ENCODE measurements at regions not wholly inside any gene's neighbourhood (a gene's known extent, or its start where the extent isn't known, plus 50 kb on each side); places are given as distances from the start of the nearest gene placed in this dataset.

GRCh38 chr9:115400796-115401195 is 282.8 kb upstream of the TNC start:
- H3K9me1 ChIP-seq (ENCODE audit: control insufficient read depth, extremely low read depth, insufficient read depth, low read length): no peaks in the 10 kb centered on the region
- H3K79me2 ChIP-seq (ENCODE audit: control insufficient read depth, insufficient read depth, low read length): no peaks in the 10 kb centered on the region
- dilution Hi-C loops (cut with MboI; ENCODE audit: extremely low pct_ligation_motif_present, low sequenced_read_pairs): no loop called here
- no peak overlapping the region for H3K27ac ChIP-seq (ENCODE audit: control insufficient read depth, insufficient read depth, low read length)
- no peak overlapping the region for H2AFZ ChIP-seq (ENCODE audit: control insufficient read depth, low read length)
- TF ChIP-seq EZH2 (IDR thresholded peaks at IDR 0.05; ENCODE audit: low read length): no peak
- no peak for TF ChIP-seq CTCF (optimal IDR thresholded peaks at IDR 0.05 in 1 of 3, IDR thresholded peaks at IDR 0.05 in 1 of 3, conservative IDR thresholded peaks at IDR 0.05 in 1 of 3; ENCODE audit: extremely low read depth in 1 of 3, insufficient read depth in 2 of 3, low read length in 3 of 3)
- FAIRE-seq (no peak), DNase-seq (ENCODE audit: low read depth, low spot score) (no peak)
- H3K9ac ChIP-seq (ENCODE audit: control insufficient read depth, extremely low read depth, insufficient read depth, low read length): no peak overlapping the region
- no peak overlapping the region for H3K4me2 ChIP-seq (ENCODE audit: control insufficient read depth, extremely low read depth, insufficient read depth, low read depth, low read length)
- no peaks in the 10 kb centered on the region for H3K27me3 ChIP-seq (ENCODE audit: control insufficient read depth, extremely low read depth, insufficient read depth, low read length)
- no peaks in the 10 kb centered on the region for H3K9me3 ChIP-seq (ENCODE audit: control insufficient read depth, low read depth, low read length)
- H3K4me3 ChIP-seq (ENCODE audit: control insufficient read depth in 2 of 3, extremely low read depth in 1 of 3, insufficient read depth in 2 of 3, low read depth in 1 of 3, low read length in 3 of 3): no peak overlapping the region
- peaks cover 6% of the 10 kb centered on the region for H3K4me1 ChIP-seq (ENCODE audit: control insufficient read depth, extremely low read depth, insufficient read depth, low read length)
- no peaks in the 10 kb centered on the region for H4K20me1 ChIP-seq (ENCODE audit: control insufficient read depth, extremely low read depth, insufficient read depth, low read length)
- no peaks in the 10 kb centered on the region for H3K36me3 ChIP-seq (ENCODE audit: control insufficient read depth in 2 of 2, extremely low read depth in 1 of 2, insufficient read depth in 2 of 2, low read length in 2 of 2)

- DNase-seq (ENCODE audit: low read depth, low spot score) (no peak), FAIRE-seq (peak; percentile 13)
- H3K79me2 ChIP-seq (ENCODE audit: control insufficient read depth, insufficient read depth, low read length): no peaks in the 10 kb centered on the region
- no peaks in the 10 kb centered on the region for H3K36me3 ChIP-seq (ENCODE audit: control insufficient read depth in 2 of 2, extremely low read depth in 1 of 2, insufficient read depth in 2 of 2, low read length in 2 of 2)
- dilution Hi-C loops (cut with MboI; ENCODE audit: extremely low pct_ligation_motif_present, low sequenced_read_pairs): no loop called here
- no peaks in the 10 kb centered on the region for H3K9me3 ChIP-seq (ENCODE audit: control insufficient read depth, low read depth, low read length)
- H3K9ac ChIP-seq (ENCODE audit: control insufficient read depth, extremely low read depth, insufficient read depth, low read length): no peak overlapping the region
- no peaks in the 10 kb centered on the region for H3K27me3 ChIP-seq (ENCODE audit: control insufficient read depth, extremely low read depth, insufficient read depth, low read length)
- H3K4me3 ChIP-seq (ENCODE audit: control insufficient read depth in 2 of 3, extremely low read depth in 1 of 3, insufficient read depth in 2 of 3, low read depth in 1 of 3, low read length in 3 of 3): no peak overlapping the region
- no peaks in the 10 kb centered on the region for H4K20me1 ChIP-seq (ENCODE audit: control insufficient read depth, extremely low read depth, insufficient read depth, low read length)
- no peak overlapping the region for H2AFZ ChIP-seq (ENCODE audit: control insufficient read depth, low read length)
- no peaks in the 10 kb centered on the region for H3K4me1 ChIP-seq (ENCODE audit: control insufficient read depth, extremely low read depth, insufficient read depth, low read length)
- H3K27ac ChIP-seq (ENCODE audit: control insufficient read depth, insufficient read depth, low read length): no peak overlapping the region
- TF ChIP-seq CTCF (optimal IDR thresholded peaks at IDR 0.05 in 1 of 3, IDR thresholded peaks at IDR 0.05 in 1 of 3, conservative IDR thresholded peaks at IDR 0.05 in 1 of 3; ENCODE audit: extremely low read depth in 1 of 3, insufficient read depth in 2 of 3, low read length in 3 of 3) (no peak), EZH2 (IDR thresholded peaks at IDR 0.05; ENCODE audit: low read length) (no peak)
- H3K4me2 ChIP-seq (ENCODE audit: control insufficient read depth, extremely low read depth, insufficient read depth, low read depth, low read length): no peak overlapping the region
- no peaks in the 10 kb centered on the region for H3K9me1 ChIP-seq (ENCODE audit: control insufficient read depth, extremely low read depth, insufficient read depth, low read length)
Observed at GRCh38 chr9:115401756-115402327, 283.9 kb upstream of the TNC start.
